AG04450 (cell line): ENCODE measurements at regions not wholly inside any gene's neighbourhood (a gene's known extent, or its start where the extent isn't known, plus 50 kb on each side); places are given as distances from the start of the nearest gene placed in this dataset.

ENCODE experiments used
- CTCF ChIA-PET: fragments of 300-600, 350-600 bp; formaldehyde crosslinking; extraction: SDS; loops from one replicate; lab custom pipeline; 2022; ENCODE audit warnings: antibody characterized with exemption, inconsistent platforms; lab: Charles Lee
- POLR2A ChIA-PET: fragments of 350-600 bp; formaldehyde crosslinking; extraction: SDS; loops from one replicate; lab custom pipeline; 2021; ENCODE audit warnings: antibody characterized with exemption, inconsistent platforms; lab: Yijun Ruan, JAX
- DNase-seq: peaks from one replicate; pipeline ENCODE4 v3.0.0-alpha.2; 2011; ENCODE audit warnings: low read depth, low spot score
- H3K27ac ChIP-seq: one replicate; pipeline ENCODE4 v1.5.1; 2012; ENCODE audit warnings: low read depth, low read length, control low read depth
- H3K27me3 ChIP-seq: one replicate; pipeline ENCODE4 v1.6.0; 2012; ENCODE audit warnings: low read length; ENCODE audit not compliant: control insufficient read depth, insufficient read depth
- H3K4me3 ChIP-seq: 2 replicates; pipeline ENCODE4 v1.5.1; 2011; ENCODE audit warnings: mild to moderate bottlenecking, low read depth, low read length, control low read depth
- H3K9me3 ChIP-seq: 2 replicates; pipeline ENCODE4 v1.5.1; 2012; ENCODE audit warnings: low read length; ENCODE audit not compliant: control insufficient read depth, insufficient read depth
- TF ChIP-seq, protein P1 (sequence below): IDR thresholded peaks from 2 replicates; pipeline ENCODE4 v1.5.1; 2011; ENCODE audit warnings: low read depth, low read length, control low read depth, inconsistent platforms

DNA sequence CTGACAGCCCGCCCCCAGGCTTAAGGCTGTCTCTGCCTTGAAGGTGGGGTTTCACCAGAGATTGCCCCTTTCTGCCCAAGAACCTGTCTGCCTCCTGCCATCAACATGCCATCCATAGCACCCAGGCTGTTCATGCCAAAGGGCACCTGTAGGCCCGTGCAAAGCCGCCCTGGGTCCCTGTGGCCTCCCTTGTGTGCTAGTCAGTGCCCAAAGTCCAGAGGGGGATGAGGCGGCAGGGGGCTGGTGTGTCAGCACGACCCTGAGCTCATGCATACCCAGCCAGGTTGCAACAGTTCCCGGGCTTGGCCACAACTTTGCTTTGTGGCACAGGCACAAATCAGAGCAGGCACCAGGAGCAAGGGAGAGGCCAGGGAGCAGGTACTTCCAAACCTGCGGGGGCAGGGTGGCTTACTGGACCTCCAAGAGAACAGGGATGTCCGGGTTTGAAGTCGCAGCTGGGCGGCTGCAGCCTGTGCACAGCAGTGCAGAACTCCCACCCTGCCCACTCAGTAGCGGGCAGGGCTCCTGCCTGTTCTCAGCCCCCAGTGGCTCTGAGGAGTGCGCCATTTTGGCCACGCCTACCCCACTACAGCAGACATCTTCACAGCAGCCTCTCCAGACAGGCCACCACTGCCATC lies 671.1 kb upstream of the GRM3 start:
- no peak overlapping the region for H3K27ac ChIP-seq
- CTCF ChIA-PET: no interaction called here

DNA sequence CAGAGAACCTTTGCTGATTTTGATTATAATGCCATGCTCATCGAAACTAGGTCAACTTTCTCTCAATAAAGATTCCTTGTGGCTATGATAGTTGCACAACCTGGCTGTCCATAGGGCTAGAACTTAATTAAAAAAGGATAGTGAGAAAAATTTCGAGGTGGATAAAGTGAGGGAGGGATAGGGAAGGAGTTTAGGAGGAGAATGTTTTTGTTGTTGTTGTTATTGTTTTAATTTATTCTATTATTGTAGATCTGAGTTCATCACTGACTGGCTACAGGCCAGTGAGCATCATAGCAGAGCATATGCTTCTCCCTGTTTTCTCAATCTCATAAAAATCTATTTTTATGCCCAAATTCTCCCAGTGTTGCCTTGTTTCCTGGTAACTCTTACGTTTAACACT lies 688.7 kb upstream of the GRM3 start:
- H3K27me3 ChIP-seq: no peaks in the 10 kb centered on the region
- H3K9me3 ChIP-seq: peaks cover 5% of the 10 kb centered on the region
- ChIA-PET CTCF (no interaction called here), POLR2A (no interaction called here)
- H3K4me3 ChIP-seq: no peak overlapping the region
- TF ChIP-seq, protein P1, sequence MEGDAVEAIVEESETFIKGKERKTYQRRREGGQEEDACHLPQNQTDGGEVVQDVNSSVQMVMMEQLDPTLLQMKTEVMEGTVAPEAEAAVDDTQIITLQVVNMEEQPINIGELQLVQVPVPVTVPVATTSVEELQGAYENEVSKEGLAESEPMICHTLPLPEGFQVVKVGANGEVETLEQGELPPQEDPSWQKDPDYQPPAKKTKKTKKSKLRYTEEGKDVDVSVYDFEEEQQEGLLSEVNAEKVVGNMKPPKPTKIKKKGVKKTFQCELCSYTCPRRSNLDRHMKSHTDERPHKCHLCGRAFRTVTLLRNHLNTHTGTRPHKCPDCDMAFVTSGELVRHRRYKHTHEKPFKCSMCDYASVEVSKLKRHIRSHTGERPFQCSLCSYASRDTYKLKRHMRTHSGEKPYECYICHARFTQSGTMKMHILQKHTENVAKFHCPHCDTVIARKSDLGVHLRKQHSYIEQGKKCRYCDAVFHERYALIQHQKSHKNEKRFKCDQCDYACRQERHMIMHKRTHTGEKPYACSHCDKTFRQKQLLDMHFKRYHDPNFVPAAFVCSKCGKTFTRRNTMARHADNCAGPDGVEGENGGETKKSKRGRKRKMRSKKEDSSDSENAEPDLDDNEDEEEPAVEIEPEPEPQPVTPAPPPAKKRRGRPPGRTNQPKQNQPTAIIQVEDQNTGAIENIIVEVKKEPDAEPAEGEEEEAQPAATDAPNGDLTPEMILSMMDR: no peak
- no peak overlapping the region for H3K27ac ChIP-seq
- no peak for DNase-seq

More for the DNA sequence above, 671.1 kb upstream of the GRM3 start:
- DNase-seq: no peak
- POLR2A ChIA-PET: no interaction called here
- H3K27me3 ChIP-seq: no peaks in the 10 kb centered on the region
- TF ChIP-seq, protein P1: no peak
- H3K9me3 ChIP-seq: peaks cover 13% of the 10 kb centered on the region
- H3K4me3 ChIP-seq: no peak overlapping the region

DNA sequence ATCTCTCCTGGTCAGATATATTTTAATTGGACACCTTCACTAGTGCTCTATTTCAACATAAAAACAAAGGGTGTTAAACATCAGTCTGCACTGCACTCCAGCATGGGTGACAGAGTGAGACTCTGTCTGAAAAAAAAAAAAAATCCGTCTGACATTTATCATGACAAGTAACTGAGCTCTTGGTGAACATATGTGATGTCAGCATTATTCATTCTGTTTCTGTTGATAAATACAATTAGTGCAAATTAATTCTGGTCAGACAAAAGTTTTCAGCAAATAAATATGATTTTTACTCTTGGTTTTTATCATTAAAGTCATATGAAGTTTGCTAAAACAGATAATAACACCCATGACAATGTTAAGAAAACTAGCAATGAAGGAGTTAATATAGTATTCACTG lies 692.8 kb upstream of the GRM3 start:
- TF ChIP-seq, protein P1: no peak
- ChIA-PET POLR2A (no interaction called here), CTCF (no interaction called here)
- H3K9me3 ChIP-seq: peaks cover 12% of the 10 kb centered on the region
- H3K4me3 ChIP-seq: no peak overlapping the region
- DNase-seq: no peak
- H3K27me3 ChIP-seq: no peaks in the 10 kb centered on the region
- no peak overlapping the region for H3K27ac ChIP-seq

DNA sequence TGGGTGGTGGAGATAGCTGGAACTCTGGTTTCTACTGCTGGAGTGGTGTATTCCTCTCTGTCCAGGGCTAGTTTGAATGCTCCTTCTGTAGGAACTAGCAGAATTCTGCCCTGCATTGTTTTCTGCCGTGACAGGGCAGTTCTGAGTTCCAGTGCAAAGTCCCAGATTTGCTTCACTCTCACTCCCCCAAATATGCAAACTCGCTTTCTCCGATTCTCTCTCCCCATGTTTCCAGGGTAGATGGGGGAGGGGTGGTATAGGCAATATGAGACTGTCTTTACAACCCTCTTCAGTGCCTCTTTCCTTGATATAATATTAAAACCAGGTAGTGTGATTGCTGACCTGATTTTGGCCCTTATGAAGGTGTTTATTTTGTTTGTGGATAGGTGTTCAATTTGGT lies 693.3 kb upstream of the GRM3 start:
- H3K4me3 ChIP-seq: no peak overlapping the region
- DNase-seq: no peak
- TF ChIP-seq, protein P1: no peak
- ChIA-PET POLR2A (no interaction called here), CTCF (no interaction called here)
- peaks cover 12% of the 10 kb centered on the region for H3K9me3 ChIP-seq
- H3K27me3 ChIP-seq: no peaks in the 10 kb centered on the region
- no peak overlapping the region for H3K27ac ChIP-seq

DNA sequence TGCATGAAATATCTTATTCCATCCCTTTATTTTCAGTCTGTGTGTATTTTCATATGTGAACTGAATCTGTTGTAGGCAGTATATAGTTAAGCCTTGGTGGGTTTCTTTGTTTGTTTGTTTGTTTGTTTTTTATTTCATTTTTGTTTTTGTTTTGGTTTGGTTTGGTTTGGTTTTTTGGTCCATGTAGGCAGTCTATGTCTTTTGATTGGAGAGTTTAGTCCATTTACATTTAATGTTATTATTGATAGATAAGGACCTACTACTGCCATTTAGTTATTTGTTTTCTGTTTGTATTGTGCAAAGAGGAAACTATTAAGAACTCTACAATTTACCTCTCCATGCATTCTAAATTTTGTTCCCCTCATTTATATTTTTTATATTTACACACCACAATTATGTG lies 695.9 kb upstream of the GRM3 start:
- Histone ChIP-seq H3K4me3 (no peak overlapping the region), H3K27ac (no peak overlapping the region), H3K9me3 (peaks cover 12% of the 10 kb centered on the region), H3K27me3 (no peaks in the 10 kb centered on the region)
- POLR2A ChIA-PET: no interaction called here
- DNase-seq: no peak
- CTCF ChIA-PET: no interaction called here
- TF ChIP-seq, protein P1: no peak
